ENCODE measurements at regions not wholly inside any gene's neighbourhood (a gene's known extent, or its start where the extent isn't known, plus 50 kb on each side); places are given as distances from the start of the nearest gene placed in this dataset.

DNA sequence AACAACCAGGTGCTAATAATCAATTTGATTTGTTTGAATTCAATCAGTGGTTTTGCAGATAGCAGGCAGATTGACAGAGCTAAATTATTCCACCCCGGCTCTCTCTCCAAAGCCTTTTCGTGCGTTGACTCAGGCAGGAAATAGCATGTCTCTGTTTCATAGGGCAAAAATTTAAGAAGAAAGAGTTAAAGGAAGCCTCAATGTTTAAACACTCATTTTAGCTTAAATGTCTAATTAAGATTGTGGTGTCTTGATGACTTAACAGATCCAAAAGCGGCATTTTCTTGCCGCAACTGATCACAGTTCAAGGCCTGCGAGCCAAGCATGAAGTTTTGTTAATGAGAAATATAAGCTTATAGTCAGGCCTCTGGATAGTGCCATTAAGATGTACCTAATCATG is 1051.1 kb upstream of the AUTS2 start:
- Histone ChIP-seq H3K9ac (ENCODE audit: low read length) (no peak overlapping the region), H4K20me1 (ENCODE audit: insufficient read depth, low read length) (no peaks in the 10 kb centered on the region), H3K27ac (ENCODE audit: low read length) (no peak overlapping the region), H2AFZ (ENCODE audit: low read depth, low read length) (no peak overlapping the region), H3K79me2 (ENCODE audit: low read length) (no peaks in the 10 kb centered on the region), H3K4me2 (ENCODE audit: low read length) (no peak overlapping the region), H3K4me1 (ENCODE audit: low read length) (no peaks in the 10 kb centered on the region), H3K27me3 (ENCODE audit: low read depth, low read length) (no peaks in the 10 kb centered on the region), H3K36me3 (replicated peaks; ENCODE audit: low read depth, low read length) (no peaks in the 10 kb centered on the region), H3K9me3 (ENCODE audit: insufficient read depth, low read length) (no peaks in the 10 kb centered on the region), H3K4me3 (ENCODE audit: low read length) (no peak overlapping the region)
- TF ChIP-seq EZH2phosphoT487 (IDR thresholded peaks at IDR 0.05; ENCODE audit: low read depth) = no peak
- TF ChIP-seq, protein P1, sequence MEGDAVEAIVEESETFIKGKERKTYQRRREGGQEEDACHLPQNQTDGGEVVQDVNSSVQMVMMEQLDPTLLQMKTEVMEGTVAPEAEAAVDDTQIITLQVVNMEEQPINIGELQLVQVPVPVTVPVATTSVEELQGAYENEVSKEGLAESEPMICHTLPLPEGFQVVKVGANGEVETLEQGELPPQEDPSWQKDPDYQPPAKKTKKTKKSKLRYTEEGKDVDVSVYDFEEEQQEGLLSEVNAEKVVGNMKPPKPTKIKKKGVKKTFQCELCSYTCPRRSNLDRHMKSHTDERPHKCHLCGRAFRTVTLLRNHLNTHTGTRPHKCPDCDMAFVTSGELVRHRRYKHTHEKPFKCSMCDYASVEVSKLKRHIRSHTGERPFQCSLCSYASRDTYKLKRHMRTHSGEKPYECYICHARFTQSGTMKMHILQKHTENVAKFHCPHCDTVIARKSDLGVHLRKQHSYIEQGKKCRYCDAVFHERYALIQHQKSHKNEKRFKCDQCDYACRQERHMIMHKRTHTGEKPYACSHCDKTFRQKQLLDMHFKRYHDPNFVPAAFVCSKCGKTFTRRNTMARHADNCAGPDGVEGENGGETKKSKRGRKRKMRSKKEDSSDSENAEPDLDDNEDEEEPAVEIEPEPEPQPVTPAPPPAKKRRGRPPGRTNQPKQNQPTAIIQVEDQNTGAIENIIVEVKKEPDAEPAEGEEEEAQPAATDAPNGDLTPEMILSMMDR (IDR thresholded peaks at IDR 0.05; ENCODE audit: low read depth, low read length) = no peak

DNA sequence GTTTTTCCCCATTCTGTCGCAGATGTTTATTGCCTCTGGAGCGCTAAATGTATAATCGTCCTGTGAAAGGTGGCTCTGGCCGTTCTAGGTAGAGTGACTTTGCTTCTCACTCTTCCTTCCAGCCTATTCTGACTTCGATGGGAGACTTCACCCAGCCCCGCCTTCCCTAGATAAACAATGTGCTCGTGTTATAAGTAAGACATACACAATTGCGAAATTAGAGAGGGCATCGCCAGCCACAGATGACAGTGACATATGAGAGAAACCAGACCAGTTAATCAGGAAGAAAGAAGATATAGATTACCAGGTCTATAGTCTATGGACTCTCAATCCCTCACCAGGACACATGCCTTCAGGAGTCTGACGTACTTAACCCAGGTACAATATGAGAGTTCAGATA is 1050.5 kb upstream of the AUTS2 start:
- Histone ChIP-seq H3K27ac (ENCODE audit: low read length) (no peak overlapping the region), H2AFZ (ENCODE audit: low read depth, low read length) (no peak overlapping the region), H3K79me2 (ENCODE audit: low read length) (no peaks in the 10 kb centered on the region), H3K4me2 (ENCODE audit: low read length) (no peak overlapping the region), H3K4me3 (ENCODE audit: low read length) (no peak overlapping the region), H3K9ac (ENCODE audit: low read length) (no peak overlapping the region), H4K20me1 (ENCODE audit: insufficient read depth, low read length) (no peaks in the 10 kb centered on the region), H3K9me3 (ENCODE audit: insufficient read depth, low read length) (no peaks in the 10 kb centered on the region), H3K36me3 (replicated peaks; ENCODE audit: low read depth, low read length) (no peaks in the 10 kb centered on the region), H3K4me1 (ENCODE audit: low read length) (no peaks in the 10 kb centered on the region), H3K27me3 (ENCODE audit: low read depth, low read length) (no peaks in the 10 kb centered on the region)
- no peak for TF ChIP-seq EZH2phosphoT487 (IDR thresholded peaks at IDR 0.05; ENCODE audit: low read depth)
- TF ChIP-seq, protein P1 (IDR thresholded peaks at IDR 0.05; ENCODE audit: low read depth, low read length) = no peak

DNA sequence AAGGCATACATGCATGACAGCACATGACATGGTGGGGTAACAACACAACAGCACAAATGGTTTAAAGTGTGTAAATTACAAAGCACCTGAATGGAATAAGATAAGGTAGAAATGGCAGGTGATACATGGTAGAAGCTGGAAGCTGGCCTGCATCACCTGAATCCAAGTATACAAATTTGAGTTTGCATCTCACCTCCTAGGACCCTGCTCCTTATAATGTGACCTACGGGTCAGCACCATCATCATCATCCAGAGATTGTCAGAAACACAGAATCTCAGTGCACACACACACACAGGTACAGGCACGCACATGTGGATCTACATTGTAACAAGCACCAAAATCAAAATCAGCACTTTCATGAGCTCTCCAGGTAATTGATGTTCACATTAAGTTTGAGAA is 1048.2 kb upstream of the AUTS2 start:
- TF ChIP-seq, protein P1 (IDR thresholded peaks at IDR 0.05; ENCODE audit: low read depth, low read length) = no peak
- TF ChIP-seq EZH2phosphoT487 (IDR thresholded peaks at IDR 0.05; ENCODE audit: low read depth) = no peak
- no peaks in the 10 kb centered on the region for H3K4me1 ChIP-seq (ENCODE audit: low read length)
- no peak overlapping the region for H3K4me3 ChIP-seq (ENCODE audit: low read length)
- no peaks in the 10 kb centered on the region for H3K36me3 ChIP-seq (replicated peaks; ENCODE audit: low read depth, low read length)
- H3K4me2 ChIP-seq (ENCODE audit: low read length) = no peak overlapping the region
- H3K79me2 ChIP-seq (ENCODE audit: low read length) = no peaks in the 10 kb centered on the region
- H2AFZ ChIP-seq (ENCODE audit: low read depth, low read length) = no peak overlapping the region
- no peak overlapping the region for H3K27ac ChIP-seq (ENCODE audit: low read length)
- no peak overlapping the region for H3K9ac ChIP-seq (ENCODE audit: low read length)
- H3K27me3 ChIP-seq (ENCODE audit: low read depth, low read length) = no peaks in the 10 kb centered on the region
- no peaks in the 10 kb centered on the region for H4K20me1 ChIP-seq (ENCODE audit: insufficient read depth, low read length)
- no peaks in the 10 kb centered on the region for H3K9me3 ChIP-seq (ENCODE audit: insufficient read depth, low read length)

DNA sequence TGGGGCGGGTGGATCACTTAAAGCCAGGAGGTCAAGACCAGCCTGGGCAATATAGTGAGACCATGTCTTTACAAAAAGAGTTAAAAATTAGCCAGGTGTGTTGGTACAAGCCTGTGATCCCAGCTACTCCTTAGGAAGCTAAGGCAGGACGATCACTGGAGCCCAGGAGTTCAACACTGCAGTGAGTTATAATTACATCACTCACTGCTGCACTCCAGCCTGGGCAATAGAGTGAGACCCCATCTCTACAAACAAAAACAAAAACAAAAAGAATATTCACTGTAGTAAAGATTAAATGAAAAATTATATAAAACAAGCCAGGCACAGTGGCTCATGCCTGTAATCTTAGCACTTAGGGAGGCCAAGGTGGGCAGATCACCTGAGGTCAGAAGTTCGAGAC is 1047.6 kb upstream of the AUTS2 start:
- H3K9ac ChIP-seq (ENCODE audit: low read length) = no peak overlapping the region
- H2AFZ ChIP-seq (ENCODE audit: low read depth, low read length) = no peak overlapping the region
- no peaks in the 10 kb centered on the region for H3K27me3 ChIP-seq (ENCODE audit: low read depth, low read length)
- no peaks in the 10 kb centered on the region for H3K36me3 ChIP-seq (replicated peaks; ENCODE audit: low read depth, low read length)
- no peaks in the 10 kb centered on the region for H3K9me3 ChIP-seq (ENCODE audit: insufficient read depth, low read length)
- no peak overlapping the region for H3K4me2 ChIP-seq (ENCODE audit: low read length)
- no peaks in the 10 kb centered on the region for H3K4me1 ChIP-seq (ENCODE audit: low read length)
- no peak overlapping the region for H3K27ac ChIP-seq (ENCODE audit: low read length)
- no peak overlapping the region for H3K4me3 ChIP-seq (ENCODE audit: low read length)
- no peaks in the 10 kb centered on the region for H3K79me2 ChIP-seq (ENCODE audit: low read length)
- H4K20me1 ChIP-seq (ENCODE audit: insufficient read depth, low read length) = no peaks in the 10 kb centered on the region
- TF ChIP-seq, protein P1 (IDR thresholded peaks at IDR 0.05; ENCODE audit: low read depth, low read length) = no peak
- TF ChIP-seq EZH2phosphoT487 (IDR thresholded peaks at IDR 0.05; ENCODE audit: low read depth) = no peak

All from OCI-LY3 (cell line).